ENCODE measurements at regions not wholly inside any gene's neighbourhood (a gene's known extent, or its start where the extent isn't known, plus 50 kb on each side); places are given as distances from the start of the nearest gene placed in this dataset.

DNA sequence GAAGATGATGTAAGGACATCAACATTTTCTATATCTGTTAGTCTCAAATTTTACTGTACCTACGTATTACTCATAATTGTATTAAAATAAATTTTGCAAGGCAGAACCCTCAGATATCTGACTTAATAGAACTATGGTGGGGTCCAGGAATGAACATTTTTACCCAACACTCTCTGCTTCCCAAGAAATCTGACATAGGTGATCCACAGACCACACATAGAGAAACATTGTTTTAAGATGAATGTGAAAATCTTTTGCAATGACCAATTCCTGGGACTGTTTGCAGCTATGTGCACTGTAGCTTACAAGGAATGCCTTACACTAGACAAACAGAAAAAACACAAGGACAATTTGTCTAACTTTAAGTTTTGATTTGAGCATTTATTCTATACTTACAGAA is 645.6 kb upstream of the ADGRL2 start:
- Histone ChIP-seq H3K4me1 (ENCODE audit: control insufficient read depth in 1 of 2, insufficient read depth in 1 of 2, low read depth in 1 of 2, low read length in 1 of 2) (no peaks in the 10 kb centered on the region), H3K27ac (no peak overlapping the region), H3K9me3 (no peaks in the 10 kb centered on the region), H3K27me3 (no peaks in the 10 kb centered on the region), H3K4me3 (ENCODE audit: low read depth in 1 of 2, low read length in 1 of 2) (no peak overlapping the region), H3K36me3 (no peaks in the 10 kb centered on the region)
- TF ChIP-seq, protein P1, sequence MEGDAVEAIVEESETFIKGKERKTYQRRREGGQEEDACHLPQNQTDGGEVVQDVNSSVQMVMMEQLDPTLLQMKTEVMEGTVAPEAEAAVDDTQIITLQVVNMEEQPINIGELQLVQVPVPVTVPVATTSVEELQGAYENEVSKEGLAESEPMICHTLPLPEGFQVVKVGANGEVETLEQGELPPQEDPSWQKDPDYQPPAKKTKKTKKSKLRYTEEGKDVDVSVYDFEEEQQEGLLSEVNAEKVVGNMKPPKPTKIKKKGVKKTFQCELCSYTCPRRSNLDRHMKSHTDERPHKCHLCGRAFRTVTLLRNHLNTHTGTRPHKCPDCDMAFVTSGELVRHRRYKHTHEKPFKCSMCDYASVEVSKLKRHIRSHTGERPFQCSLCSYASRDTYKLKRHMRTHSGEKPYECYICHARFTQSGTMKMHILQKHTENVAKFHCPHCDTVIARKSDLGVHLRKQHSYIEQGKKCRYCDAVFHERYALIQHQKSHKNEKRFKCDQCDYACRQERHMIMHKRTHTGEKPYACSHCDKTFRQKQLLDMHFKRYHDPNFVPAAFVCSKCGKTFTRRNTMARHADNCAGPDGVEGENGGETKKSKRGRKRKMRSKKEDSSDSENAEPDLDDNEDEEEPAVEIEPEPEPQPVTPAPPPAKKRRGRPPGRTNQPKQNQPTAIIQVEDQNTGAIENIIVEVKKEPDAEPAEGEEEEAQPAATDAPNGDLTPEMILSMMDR (IDR thresholded peaks at IDR 0.05): no peak

DNA sequence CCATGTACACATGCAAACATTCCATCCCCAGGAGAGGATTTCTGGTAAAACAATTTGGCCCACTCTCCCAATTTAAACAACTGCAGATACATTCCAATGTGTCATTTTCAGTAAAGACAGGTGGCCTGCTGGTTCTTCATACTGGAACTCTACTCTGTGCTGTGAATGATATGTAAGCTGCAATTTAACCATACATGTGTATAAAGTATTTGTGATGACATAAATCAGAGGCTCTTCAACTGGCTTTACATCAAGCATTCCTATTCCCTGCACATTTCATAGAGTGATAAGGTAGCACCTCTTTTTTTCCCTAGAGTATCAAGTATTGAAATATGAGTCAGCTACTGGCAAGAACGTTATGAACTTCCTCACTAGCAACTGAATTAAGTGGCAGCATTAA is 649.5 kb upstream of the ADGRL2 start:
- Histone ChIP-seq H3K36me3 (no peaks in the 10 kb centered on the region), H3K4me1 (ENCODE audit: control insufficient read depth in 1 of 2, insufficient read depth in 1 of 2, low read depth in 1 of 2, low read length in 1 of 2) (no peaks in the 10 kb centered on the region), H3K4me3 (ENCODE audit: low read depth in 1 of 2, low read length in 1 of 2) (no peak overlapping the region), H3K27ac (no peak overlapping the region), H3K27me3 (no peaks in the 10 kb centered on the region), H3K9me3 (no peaks in the 10 kb centered on the region)
- TF ChIP-seq, protein P1 (IDR thresholded peaks at IDR 0.05): no peak

DNA sequence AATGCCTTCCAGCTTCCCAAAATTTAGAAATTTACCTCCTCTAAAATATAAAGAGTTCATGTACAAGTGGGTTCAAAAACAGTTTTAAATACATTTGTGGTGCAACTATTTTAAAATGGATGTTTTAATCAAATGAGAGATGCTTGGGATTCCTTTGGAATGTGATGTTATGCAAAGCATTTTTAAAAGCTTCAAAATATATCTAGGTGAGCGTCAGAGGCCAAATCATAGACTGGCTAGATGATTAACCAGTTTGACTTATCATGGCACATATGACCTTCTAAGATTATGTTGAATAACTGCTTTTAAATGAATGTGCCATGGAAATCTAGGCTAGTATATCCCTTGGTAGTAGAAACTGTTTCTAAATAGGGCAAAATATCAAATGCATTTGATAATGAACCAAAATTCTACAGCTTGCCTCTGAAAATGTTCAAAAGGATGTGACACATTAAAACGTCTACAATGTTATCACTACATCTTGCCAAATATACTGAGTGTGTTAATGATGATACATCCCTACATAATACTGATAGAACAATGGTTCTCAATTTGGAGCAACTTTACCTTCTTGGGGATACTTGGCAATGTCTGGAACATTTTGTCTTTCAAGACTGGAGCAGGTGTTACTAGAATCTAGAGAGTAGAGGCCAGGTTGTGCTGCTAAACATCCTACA is 650.9 kb upstream of the ADGRL2 start:
- Histone ChIP-seq H3K36me3 (no peaks in the 10 kb centered on the region), H3K27me3 (no peaks in the 10 kb centered on the region), H3K27ac (no peak overlapping the region), H3K4me3 (ENCODE audit: low read depth in 1 of 2, low read length in 1 of 2) (no peak overlapping the region), H3K4me1 (ENCODE audit: control insufficient read depth in 1 of 2, insufficient read depth in 1 of 2, low read depth in 1 of 2, low read length in 1 of 2) (no peaks in the 10 kb centered on the region), H3K9me3 (no peaks in the 10 kb centered on the region)
- TF ChIP-seq, protein P1 (IDR thresholded peaks at IDR 0.05): no peak

DNA sequence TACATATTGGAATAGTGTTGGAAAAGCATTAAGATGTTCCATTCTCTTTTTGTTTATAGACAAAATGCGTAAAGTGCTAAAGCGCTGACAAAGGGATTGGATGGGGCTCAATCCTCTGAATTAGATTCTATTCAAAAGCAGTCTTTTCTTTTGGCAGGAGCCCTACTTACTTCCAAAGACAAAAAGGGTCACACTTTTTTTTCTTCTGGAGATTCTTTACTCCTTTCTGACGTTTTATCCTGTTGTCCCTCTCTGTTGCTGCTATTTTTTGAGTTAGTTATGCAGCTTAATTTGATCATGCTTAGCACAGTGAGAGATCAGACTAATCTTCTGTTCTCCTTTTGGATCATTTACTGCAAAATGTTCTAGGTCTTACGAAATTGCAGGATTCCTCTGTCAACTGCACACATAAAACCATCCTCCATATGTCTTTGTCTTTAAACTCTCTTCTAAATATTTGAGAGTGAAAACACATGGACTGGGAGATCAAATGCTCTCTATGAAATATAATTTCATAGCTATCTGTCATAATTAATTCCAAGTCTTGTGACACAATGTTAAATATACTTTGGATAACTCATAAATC is 656.4 kb upstream of the ADGRL2 start:
- no peak overlapping the region for H3K27ac ChIP-seq
- TF ChIP-seq, protein P1 (IDR thresholded peaks at IDR 0.05): no peak
- no peaks in the 10 kb centered on the region for H3K9me3 ChIP-seq
- no peaks in the 10 kb centered on the region for H3K4me1 ChIP-seq (ENCODE audit: control insufficient read depth in 1 of 2, insufficient read depth in 1 of 2, low read depth in 1 of 2, low read length in 1 of 2)
- H3K36me3 ChIP-seq: no peaks in the 10 kb centered on the region
- no peak overlapping the region for H3K4me3 ChIP-seq (ENCODE audit: low read depth in 1 of 2, low read length in 1 of 2)
- H3K27me3 ChIP-seq: no peaks in the 10 kb centered on the region

DNA sequence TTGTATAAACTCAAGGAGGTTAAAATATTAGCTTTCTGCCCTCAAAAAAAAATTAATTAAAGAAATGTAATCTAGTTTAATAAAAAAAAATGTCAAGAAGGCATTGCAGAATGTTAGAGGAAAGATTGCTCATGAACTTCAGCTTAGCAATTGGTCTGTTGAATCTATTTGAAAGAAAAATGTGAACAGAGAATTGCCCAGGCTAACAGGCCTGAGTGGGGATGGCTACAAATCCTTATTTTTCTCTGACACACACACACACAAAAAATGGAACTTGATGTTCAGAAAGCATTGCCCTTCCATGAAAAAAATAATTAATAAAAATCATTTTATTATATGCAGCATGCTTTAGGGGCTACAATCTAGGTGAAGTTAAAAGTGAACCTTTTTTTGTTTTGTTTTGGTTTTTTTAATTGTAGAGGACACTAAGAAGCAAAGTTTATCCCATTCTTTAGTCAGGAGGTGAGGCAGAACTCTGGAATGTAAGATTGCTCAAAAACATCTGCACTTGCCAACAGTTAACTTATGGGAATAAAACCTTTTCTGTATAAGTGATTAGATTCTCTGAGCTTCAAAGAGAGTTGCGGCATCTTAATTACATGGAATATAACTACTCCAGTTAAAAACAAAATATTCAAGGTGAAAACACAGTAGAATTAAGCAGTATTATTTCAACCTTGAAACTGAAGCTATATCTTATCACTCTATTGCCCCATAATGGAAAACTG is 658.5 kb upstream of the ADGRL2 start:
- Histone ChIP-seq H3K27ac (no peak overlapping the region), H3K4me3 (ENCODE audit: low read depth in 1 of 2, low read length in 1 of 2) (no peak overlapping the region), H3K27me3 (no peaks in the 10 kb centered on the region), H3K4me1 (ENCODE audit: control insufficient read depth in 1 of 2, insufficient read depth in 1 of 2, low read depth in 1 of 2, low read length in 1 of 2) (no peaks in the 10 kb centered on the region), H3K9me3 (no peaks in the 10 kb centered on the region), H3K36me3 (no peaks in the 10 kb centered on the region)
- TF ChIP-seq, protein P1 (IDR thresholded peaks at IDR 0.05): no peak

Data from neutrophil (primary cell).